IPS-15b (cell line): ENCODE measurements at regions not wholly inside any gene's neighbourhood (a gene's known extent, or its start where the extent isn't known, plus 50 kb on each side); places are given as distances from the start of the nearest gene placed in this dataset.

ENCODE experiments used
- H3K27me3 ChIP-seq: one replicate; pipeline ENCODE4 v1.6.1; 2013; ENCODE audit warnings: low read length; ENCODE audit not compliant: control insufficient read depth, insufficient read depth
- H3K36me3 ChIP-seq: one replicate; pipeline ENCODE4 v1.6.1; 2013; ENCODE audit warnings: low read length; ENCODE audit not compliant: control insufficient read depth, insufficient read depth
- H3K4me1 ChIP-seq: one replicate; pipeline ENCODE4 v1.6.1; 2013; ENCODE audit warnings: mild to moderate bottlenecking, low read length; ENCODE audit not compliant: control insufficient read depth, insufficient read depth
- H3K4me3 ChIP-seq: one replicate; pipeline ENCODE4 v1.5.1; 2013; ENCODE audit warnings: low read depth, low read length
- H3K9ac ChIP-seq: one replicate; pipeline ENCODE4 v1.6.1; 2013; ENCODE audit warnings: low read depth, mild to moderate bottlenecking, low read length
- H3K9me3 ChIP-seq: one replicate; pipeline ENCODE4 v1.6.1; 2013; ENCODE audit warnings: mild to moderate bottlenecking, low read length; ENCODE audit not compliant: control insufficient read depth, insufficient read depth

DNA sequence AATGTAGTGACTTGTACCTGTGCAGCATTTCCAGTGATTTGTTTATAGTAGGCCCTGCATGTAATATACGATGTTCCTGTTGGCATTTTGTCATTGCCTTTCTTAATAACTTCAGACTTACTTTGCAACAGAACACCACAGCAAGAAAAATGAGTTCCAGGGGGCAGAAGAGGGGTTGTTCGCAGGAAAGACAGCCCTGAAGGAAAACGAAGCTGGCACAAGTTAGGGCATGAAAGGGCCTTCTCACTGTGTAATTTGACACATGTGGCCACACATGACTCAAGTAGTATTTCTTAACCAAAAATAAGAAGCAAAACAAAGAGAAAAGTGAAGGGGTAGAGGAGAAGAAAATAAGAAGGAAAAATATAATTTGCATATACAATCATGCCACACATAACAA, 265.8 kb upstream of the SMIM31 start:
- Histone ChIP-seq H3K9me3 (no peaks in the 10 kb centered on the region), H3K4me1 (no peaks in the 10 kb centered on the region), H3K27me3 (no peaks in the 10 kb centered on the region), H3K4me3 (no peak overlapping the region), H3K36me3 (no peaks in the 10 kb centered on the region), H3K9ac (no peak overlapping the region)

- Histone ChIP-seq H3K9ac (no peak overlapping the region), H3K4me1 (no peaks in the 10 kb centered on the region), H3K4me3 (no peak overlapping the region), H3K36me3 (no peaks in the 10 kb centered on the region), H3K27me3 (no peaks in the 10 kb centered on the region), H3K9me3 (no peaks in the 10 kb centered on the region)
These were observed 252.9 kb upstream of the SMIM31 start for GRCh38 chr4:164501074-164501473.

- H3K4me3 ChIP-seq, result no peak overlapping the region
These were observed 250.1 kb upstream of the SMIM31 start for GRCh38 chr4:164503874-164504273.

DNA sequence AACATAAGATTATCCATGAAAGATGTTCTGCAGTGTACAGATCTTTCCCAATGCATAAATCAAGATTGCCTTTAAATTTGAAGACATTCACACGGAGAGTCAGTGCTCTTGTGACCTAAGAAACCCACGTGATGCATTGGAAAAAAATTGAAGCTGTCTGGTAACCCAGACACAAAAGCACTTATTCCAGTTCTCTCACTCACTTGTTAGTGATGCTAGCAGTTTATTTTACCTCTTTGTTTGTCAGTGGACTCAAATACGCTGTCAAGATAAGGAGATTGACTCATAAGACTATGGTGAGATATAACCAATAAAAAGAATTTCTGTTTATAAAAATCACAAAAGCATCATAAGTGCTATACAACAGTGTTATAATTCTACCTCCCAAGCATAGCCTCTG, 245.8 kb upstream of the SMIM31 start:
- Histone ChIP-seq H3K9ac (no peak overlapping the region), H3K4me1 (no peaks in the 10 kb centered on the region), H3K9me3 (no peaks in the 10 kb centered on the region), H3K27me3 (no peaks in the 10 kb centered on the region), H3K4me3 (no peak overlapping the region), H3K36me3 (no peaks in the 10 kb centered on the region)

More at GRCh38 chr4:164503874-164504273, 250.1 kb upstream of the SMIM31 start:
- no peaks in the 10 kb centered on the region for H3K9me3 ChIP-seq
- H3K4me1 ChIP-seq, result no peaks in the 10 kb centered on the region
- no peaks in the 10 kb centered on the region for H3K27me3 ChIP-seq
- no peaks in the 10 kb centered on the region for H3K36me3 ChIP-seq
- no peak overlapping the region for H3K9ac ChIP-seq

GRCh38 chr4:164508771-164509170, 245.2 kb upstream of the SMIM31 start:
- Histone ChIP-seq H3K9me3 (no peaks in the 10 kb centered on the region), H3K4me1 (no peaks in the 10 kb centered on the region), H3K4me3 (no peak overlapping the region), H3K27me3 (no peaks in the 10 kb centered on the region), H3K9ac (no peak overlapping the region), H3K36me3 (no peaks in the 10 kb centered on the region)

GRCh38 chr4:164509951-164510350, 244.0 kb upstream of the SMIM31 start:
- H3K9me3 ChIP-seq, result no peaks in the 10 kb centered on the region
- H3K4me1 ChIP-seq, result no peaks in the 10 kb centered on the region
- no peak overlapping the region for H3K9ac ChIP-seq
- H3K4me3 ChIP-seq, result no peak overlapping the region
- H3K36me3 ChIP-seq, result no peaks in the 10 kb centered on the region
- H3K27me3 ChIP-seq, result no peaks in the 10 kb centered on the region

DNA sequence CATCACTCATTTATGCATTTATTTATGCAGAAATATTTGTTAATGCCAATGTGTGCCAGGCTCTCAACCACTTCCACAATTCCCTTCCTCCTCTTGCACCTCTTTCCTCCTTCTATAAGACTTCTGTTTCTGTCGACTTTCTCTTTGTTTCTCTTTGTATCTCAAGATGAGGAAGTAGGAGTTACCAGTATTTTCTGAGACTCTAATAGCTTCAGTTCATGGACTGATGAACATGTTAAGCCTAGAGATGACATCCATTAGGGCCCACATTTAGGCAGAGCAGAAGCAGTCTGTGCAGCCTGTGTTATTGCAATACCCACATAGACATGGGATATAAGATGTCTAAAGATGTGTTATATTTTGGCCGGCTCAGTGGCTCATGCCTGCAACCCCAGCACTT, 241.8 kb upstream of the SMIM31 start:
- Histone ChIP-seq H3K4me3 (no peak overlapping the region), H3K27me3 (no peaks in the 10 kb centered on the region), H3K36me3 (no peaks in the 10 kb centered on the region), H3K9ac (no peak overlapping the region), H3K4me1 (no peaks in the 10 kb centered on the region), H3K9me3 (no peaks in the 10 kb centered on the region)

- no peaks in the 10 kb centered on the region for H3K27me3 ChIP-seq
- H3K9ac ChIP-seq, result no peak overlapping the region
- H3K9me3 ChIP-seq, result no peaks in the 10 kb centered on the region
- H3K4me1 ChIP-seq, result no peaks in the 10 kb centered on the region
- no peak overlapping the region for H3K4me3 ChIP-seq
- H3K36me3 ChIP-seq, result no peaks in the 10 kb centered on the region
These were observed 239.2 kb upstream of the SMIM31 start for GRCh38 chr4:164514765-164515164.

GRCh38 chr4:164524789-164525188, 229.1 kb upstream of the SMIM31 start:
- Histone ChIP-seq H3K9me3 (no peaks in the 10 kb centered on the region), H3K9ac (no peak overlapping the region), H3K4me1 (peaks cover 20% of the 10 kb centered on the region), H3K27me3 (no peaks in the 10 kb centered on the region), H3K36me3 (no peaks in the 10 kb centered on the region), H3K4me3 (no peak overlapping the region)

- Histone ChIP-seq H3K4me1 (peaks cover 20% of the 10 kb centered on the region), H3K4me3 (no peak overlapping the region)
These were observed 226.9 kb upstream of the SMIM31 start for GRCh38 chr4:164526933-164527583.

DNA sequence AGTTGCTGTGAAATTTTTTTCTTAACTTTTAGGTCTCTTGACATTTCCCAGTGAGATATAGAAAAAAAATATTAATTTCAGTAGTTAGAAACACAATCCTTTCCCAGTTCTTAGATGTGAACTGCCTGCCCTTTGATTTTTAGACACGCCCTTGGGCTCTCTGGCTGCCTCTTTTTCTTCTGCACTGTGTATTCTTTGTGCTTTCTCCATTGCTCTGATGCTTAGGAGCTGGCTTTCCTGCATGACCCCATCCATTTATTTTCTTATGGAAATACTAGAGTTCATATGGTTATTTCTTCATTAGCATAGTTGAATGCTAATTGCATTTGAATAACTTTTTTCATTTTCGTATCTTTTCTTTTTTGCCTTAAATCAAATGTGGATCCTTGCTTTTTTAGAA, 224.9 kb upstream of the SMIM31 start:
- H3K36me3 ChIP-seq, result no peaks in the 10 kb centered on the region
- H3K27me3 ChIP-seq, result no peaks in the 10 kb centered on the region
- H3K9ac ChIP-seq, result no peak overlapping the region
- H3K9me3 ChIP-seq, result peaks cover 3% of the 10 kb centered on the region
- no peak overlapping the region for H3K4me3 ChIP-seq
- H3K4me1 ChIP-seq, result peaks cover 16% of the 10 kb centered on the region

More at GRCh38 chr4:164526933-164527583, 226.9 kb upstream of the SMIM31 start:
- H3K36me3 ChIP-seq, result no peaks in the 10 kb centered on the region
- no peaks in the 10 kb centered on the region for H3K27me3 ChIP-seq
- peaks cover 3% of the 10 kb centered on the region for H3K9me3 ChIP-seq
- no peak overlapping the region for H3K9ac ChIP-seq

GRCh38 chr4:164529486-164529885, 224.4 kb upstream of the SMIM31 start:
- Histone ChIP-seq H3K9ac (no peak overlapping the region), H3K36me3 (no peaks in the 10 kb centered on the region), H3K4me3 (no peak overlapping the region), H3K27me3 (no peaks in the 10 kb centered on the region), H3K9me3 (peaks cover 3% of the 10 kb centered on the region), H3K4me1 (peaks cover 16% of the 10 kb centered on the region)
